Bronchial epithelial cell (primary cell): ENCODE measurements at regions not wholly inside any gene's neighbourhood (a gene's known extent, or its start where the extent isn't known, plus 50 kb on each side); places are given as distances from the start of the nearest gene placed in this dataset.

Source experiments
- DNase-seq: peaks from one replicate; pipeline ENCODE4 v3.0.0-alpha.2; 2010; ENCODE audit warnings: low read depth
- FAIRE-seq: peaks from 2 replicates; lab custom pipeline; 2011; peaks lifted over from hg19 to GRCh38; lab: Jason Lieb, UNC
- H3K27me3 ChIP-seq: 2 replicates; pipeline ENCODE4 v1.5.1; 2011; ENCODE audit warnings: low read length; ENCODE audit not compliant: control insufficient read depth, insufficient read depth
- H3K36me3 ChIP-seq: 2 replicates; pipeline ENCODE4 v1.5.1; 2011; ENCODE audit warnings: low read length; ENCODE audit not compliant: control insufficient read depth, insufficient read depth
- H3K4me3 ChIP-seq: 2 replicates; pipeline ENCODE4 v1.5.1; 2011; ENCODE audit warnings: mild to moderate bottlenecking, low read depth, low read length, control low read depth
- TF ChIP-seq, protein P1 (sequence below): IDR thresholded peaks from 2 replicates; pipeline ENCODE4 v1.5.1; 2011; ENCODE audit warnings: mild to moderate bottlenecking, moderate library complexity, low read length, control low read depth, inconsistent platforms; ENCODE audit not compliant: insufficient read depth, severe bottlenecking

DNA sequence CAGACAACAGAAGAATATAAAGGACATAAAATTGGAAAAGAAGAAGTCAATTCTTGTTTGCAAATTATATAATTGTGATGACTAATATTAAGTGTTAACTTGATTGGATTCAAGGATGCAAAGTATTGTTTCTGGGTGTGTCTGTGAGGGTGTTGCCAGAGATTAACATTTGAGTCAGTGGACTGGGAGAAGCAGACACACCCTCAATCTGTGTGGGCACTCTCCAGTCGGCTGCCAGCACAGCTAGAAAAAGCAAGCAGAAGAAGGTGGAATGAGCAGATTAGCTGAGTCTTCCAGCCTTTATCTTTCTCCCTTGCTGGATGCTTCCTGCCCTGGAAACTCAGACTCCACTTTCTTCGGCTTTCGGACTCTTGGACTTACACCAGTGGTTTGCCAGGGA lies 51.7 kb downstream of the UBE2NL start:
- Histone ChIP-seq H3K36me3 (no peaks in the 10 kb centered on the region), H3K27me3 (no peaks in the 10 kb centered on the region), H3K4me3 (no peak overlapping the region)
- DNase-seq, result peak; percentile 4
- TF ChIP-seq, protein P1, sequence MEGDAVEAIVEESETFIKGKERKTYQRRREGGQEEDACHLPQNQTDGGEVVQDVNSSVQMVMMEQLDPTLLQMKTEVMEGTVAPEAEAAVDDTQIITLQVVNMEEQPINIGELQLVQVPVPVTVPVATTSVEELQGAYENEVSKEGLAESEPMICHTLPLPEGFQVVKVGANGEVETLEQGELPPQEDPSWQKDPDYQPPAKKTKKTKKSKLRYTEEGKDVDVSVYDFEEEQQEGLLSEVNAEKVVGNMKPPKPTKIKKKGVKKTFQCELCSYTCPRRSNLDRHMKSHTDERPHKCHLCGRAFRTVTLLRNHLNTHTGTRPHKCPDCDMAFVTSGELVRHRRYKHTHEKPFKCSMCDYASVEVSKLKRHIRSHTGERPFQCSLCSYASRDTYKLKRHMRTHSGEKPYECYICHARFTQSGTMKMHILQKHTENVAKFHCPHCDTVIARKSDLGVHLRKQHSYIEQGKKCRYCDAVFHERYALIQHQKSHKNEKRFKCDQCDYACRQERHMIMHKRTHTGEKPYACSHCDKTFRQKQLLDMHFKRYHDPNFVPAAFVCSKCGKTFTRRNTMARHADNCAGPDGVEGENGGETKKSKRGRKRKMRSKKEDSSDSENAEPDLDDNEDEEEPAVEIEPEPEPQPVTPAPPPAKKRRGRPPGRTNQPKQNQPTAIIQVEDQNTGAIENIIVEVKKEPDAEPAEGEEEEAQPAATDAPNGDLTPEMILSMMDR, result no peak
- no peak for FAIRE-seq

DNA sequence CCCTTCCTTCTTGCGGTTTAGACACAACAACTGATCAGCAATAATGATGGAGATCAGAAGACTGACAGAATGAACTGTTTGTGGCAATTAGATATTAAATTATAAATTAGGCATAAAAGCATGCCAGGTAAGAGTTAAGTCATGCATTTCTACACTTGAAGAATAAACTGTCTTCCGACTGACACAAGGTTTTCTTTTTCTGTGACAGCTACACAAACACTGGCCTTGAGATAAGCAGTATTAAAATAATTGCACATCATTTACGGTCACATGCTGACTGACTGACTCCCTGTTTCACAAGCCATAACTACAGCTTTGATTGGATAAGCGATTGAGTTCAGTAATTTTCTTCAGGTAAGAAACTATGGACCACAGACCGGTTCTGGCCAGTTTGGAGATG lies 56.2 kb downstream of the UBE2NL start:
- Histone ChIP-seq H3K27me3 (no peaks in the 10 kb centered on the region), H3K36me3 (no peaks in the 10 kb centered on the region), H3K4me3 (no peak overlapping the region)
- TF ChIP-seq, protein P1, result no peak
- FAIRE-seq (no peak), DNase-seq (no peak)

DNA sequence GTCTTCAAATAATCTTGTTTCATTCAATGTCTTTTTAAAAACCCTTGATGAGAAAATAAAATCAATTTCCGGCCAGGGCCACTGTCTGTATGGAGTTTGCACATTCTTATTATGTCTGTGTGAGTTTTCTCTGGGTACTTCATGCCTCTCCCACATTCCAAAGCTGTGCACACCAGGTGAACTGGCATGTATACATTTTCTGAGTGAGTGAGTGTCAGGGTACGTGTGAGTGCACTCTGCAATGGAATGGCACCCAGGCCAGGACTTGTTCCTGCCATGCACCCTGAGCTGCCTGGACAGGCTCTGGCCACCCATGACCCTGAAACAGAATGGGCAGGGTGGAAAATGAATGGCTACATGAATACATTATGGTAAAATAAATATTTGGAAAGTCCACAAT lies 61.3 kb downstream of the UBE2NL start:
- no peak overlapping the region for H3K4me3 ChIP-seq
- TF ChIP-seq, protein P1, result no peak
- H3K27me3 ChIP-seq, result no peaks in the 10 kb centered on the region
- DNase-seq (peak; percentile 64), FAIRE-seq (no peak)
- no peaks in the 10 kb centered on the region for H3K36me3 ChIP-seq

DNA sequence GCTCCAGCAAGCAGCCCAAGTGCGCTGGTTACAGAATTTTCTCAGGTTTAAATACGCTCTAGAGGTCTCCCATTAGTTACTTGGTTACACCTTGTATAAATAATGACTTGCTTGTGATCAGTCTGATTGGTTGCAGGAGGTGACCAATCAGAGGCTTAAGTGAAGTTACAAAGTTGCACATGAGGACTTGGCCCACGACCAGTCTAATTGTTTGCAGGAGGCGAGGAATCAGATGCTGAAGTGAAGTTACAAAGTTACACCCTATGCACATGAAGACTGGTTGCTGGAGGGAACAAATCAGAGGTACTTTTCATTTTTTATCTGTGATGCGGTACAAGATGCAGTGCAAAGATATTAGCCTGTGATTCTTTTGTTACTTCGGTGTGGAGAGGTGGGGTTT lies 80.7 kb downstream of the UBE2NL start:
- TF ChIP-seq, protein P1, result no peak
- Histone ChIP-seq H3K4me3 (no peak overlapping the region), H3K27me3 (no peaks in the 10 kb centered on the region), H3K36me3 (no peaks in the 10 kb centered on the region)
- DNase-seq (no peak), FAIRE-seq (no peak)

DNA sequence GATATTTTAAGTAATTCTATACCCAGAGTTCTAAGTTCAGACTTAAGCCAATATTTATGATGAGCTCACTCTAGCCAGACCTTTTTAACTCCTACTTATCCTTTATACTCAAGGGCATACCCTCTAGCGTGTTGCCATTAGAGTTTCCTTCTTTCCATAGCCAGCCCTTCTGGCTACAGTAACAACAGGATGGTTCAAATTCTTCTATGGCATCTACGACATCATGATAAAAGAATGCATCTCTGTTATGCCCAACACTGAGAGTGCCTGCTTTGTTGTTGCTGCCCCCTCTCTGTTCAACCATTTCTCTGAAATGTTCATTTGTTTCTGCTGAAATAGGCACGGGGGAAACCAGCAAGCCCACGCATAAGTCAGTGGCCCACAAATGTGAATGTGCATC lies 104.5 kb downstream of the UBE2NL start:
- TF ChIP-seq, protein P1, result no peak
- DNase-seq (no peak), FAIRE-seq (no peak)
- H3K27me3 ChIP-seq, result no peaks in the 10 kb centered on the region
- no peak overlapping the region for H3K4me3 ChIP-seq
- H3K36me3 ChIP-seq, result no peaks in the 10 kb centered on the region

DNA sequence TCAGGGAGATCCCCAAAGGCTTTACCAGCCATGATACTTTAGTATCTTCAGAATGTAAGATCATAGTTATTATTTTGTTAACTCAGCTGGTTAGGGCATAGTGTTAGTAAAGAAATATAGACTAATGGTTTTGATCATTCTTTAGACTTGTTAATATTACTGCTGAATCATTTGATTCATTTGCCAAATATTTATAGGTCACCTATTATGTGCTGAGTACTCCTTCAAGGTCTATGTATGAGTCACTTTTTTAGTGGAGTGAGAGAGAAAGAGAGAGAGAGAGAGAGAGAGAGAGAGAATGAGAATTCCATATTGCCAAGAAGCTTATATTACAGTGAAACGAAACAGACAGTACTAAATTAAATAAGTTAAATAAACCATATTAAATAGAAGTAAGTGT lies 110.3 kb downstream of the UBE2NL start:
- no peaks in the 10 kb centered on the region for H3K27me3 ChIP-seq
- TF ChIP-seq, protein P1, result no peak
- no peak overlapping the region for H3K4me3 ChIP-seq
- no peaks in the 10 kb centered on the region for H3K36me3 ChIP-seq
- FAIRE-seq, result no peak
- peak; percentile 62 for DNase-seq
